Prostate gland (tissue), 2 donors: ENCODE measurements at regions not wholly inside any gene's neighbourhood (a gene's known extent, or its start where the extent isn't known, plus 50 kb on each side); places are given as distances from the start of the nearest gene placed in this dataset.
"Not testable (repeated sequence)": the region's sequence is repeated elsewhere in the genome, so short reads cannot be mapped to it uniquely, and the experiment has no call there.

Experiments used
- DNase-seq: peaks from one replicate; pipeline ENCODE4 v3.0.0-alpha.2; 2019; ENCODE audit warnings: low spot score
- H3K27ac ChIP-seq, 2 donors: fragments of 200-600 bp; sonication (generic); 2 replicates each; pipeline ENCODE4 v1.5.1; 2017 to 2019
- H3K27me3 ChIP-seq: fragments of 200-600 bp; sonication (generic); replicated peaks from 2 replicates; pipeline ENCODE4 v1.5.1; 2019; ENCODE audit not compliant: insufficient read depth
- H3K36me3 ChIP-seq, 2 donors: fragments of 200-600 bp; sonication (generic); 1 replicate in 1 of 2; 2 replicates in 1 of 2; pipeline versions ENCODE4 v1.5.1 to v1.8.1; 2017 to 2019
- H3K4me1 ChIP-seq: fragments of 200-600 bp; sonication (generic); replicated peaks from 2 replicates; pipeline ENCODE4 v1.5.1; 2019
- H3K4me3 ChIP-seq, 2 donors: fragments of 200-600 bp; sonication (generic); 2 replicates each; pipeline ENCODE4 v1.5.1; 2017 to 2019
- H3K9me3 ChIP-seq: fragments of 200-600 bp; sonication (generic); 2 replicates; pipeline ENCODE4 v1.5.1; 2017
- CTCF ChIP-seq, 4 experiments: fragments of 200-600 bp in 2 of 4; fragments of 450-650 bp in 2 of 4; sonication (generic) in 2 of 4; IDR thresholded peaks; 1 replicate in 3 of 4; 2 replicates in 1 of 4; pipeline ENCODE4 v1.5.1; 2016 to 2019; ENCODE audit warnings: antibody characterized with exemption in 4 of 4, mild to moderate bottlenecking in 2 of 4, moderate library complexity in 2 of 4
- POLR2A ChIP-seq: fragments of 450-650 bp; IDR thresholded peaks from one replicate; pipeline ENCODE4 v1.6.1; 2016; ENCODE audit warnings: antibody characterized with exemption, mild to moderate bottlenecking
- POLR2AphosphoS5 ChIP-seq: sonication (generic); formaldehyde crosslinking; IDR thresholded peaks from one replicate; pipeline ENCODE4 v1.6.1; 2017; ENCODE audit warnings: antibody characterized with exemption
- WGBS: methylation state at CpG from one replicate; pipeline ENCODE4 v1.1.5; 2018; 5-methylcytosine and 5-hydroxymethylcytosine counted together
- intact Hi-C: fragments of 100-400 bp; cut with DNase I; formaldehyde crosslinking; loops from one replicate; pipeline ENCODE4 v1.14.2; 2022

GRCh38 chr4:64747919-64748715 lies 338.9 kb upstream of the TECRL start:
- no peak for DNase-seq
- Histone ChIP-seq H3K4me1 (no peaks in the 10 kb centered on the region), H3K9me3 (no peaks in the 10 kb centered on the region), H3K27ac (no peak overlapping the region), H3K27me3 (no peaks in the 10 kb centered on the region), H3K36me3 (no peaks in the 10 kb centered on the region), H3K4me3 (no peak overlapping the region)
- intact Hi-C loops, result no loop called here
- no peak for TF ChIP-seq POLR2AphosphoS5
- TF ChIP-seq POLR2A, result no peak
- no peak for TF ChIP-seq CTCF (IDR thresholded peaks at IDR 0.05)
- WGBS, result 90% methylated on average over 13 of the region's 21 CpGs

GRCh38 chr4:64738240-64738639 lies 329.0 kb upstream of the TECRL start:
- intact Hi-C loops, result no loop called here
- Histone ChIP-seq H3K27me3 (no peaks in the 10 kb centered on the region), H3K4me1 (no peaks in the 10 kb centered on the region), H3K27ac (no peak overlapping the region), H3K9me3 (no peaks in the 10 kb centered on the region), H3K36me3 (no peaks in the 10 kb centered on the region), H3K4me3 (no peak overlapping the region)
- TF ChIP-seq CTCF (IDR thresholded peaks at IDR 0.05) (no peak), POLR2AphosphoS5 (no peak)
- no peak for DNase-seq
- 76% methylated on average over 3 of the region's 3 CpGs for WGBS

GRCh38 chr4:64737854-64738138 lies 328.5 kb upstream of the TECRL start:
- DNase-seq, H3K4me1 ChIP-seq, intact Hi-C loops, H3K4me3 ChIP-seq, H3K27ac ChIP-seq, H3K36me3 ChIP-seq, H3K9me3 ChIP-seq, H3K27me3 ChIP-seq: not testable (repeated sequence)
- WGBS, result 75% methylated on average over 2 of the region's 2 CpGs

- intact Hi-C loops, result no loop called here
- Histone ChIP-seq H3K36me3 (no peaks in the 10 kb centered on the region), H3K27ac (no peak overlapping the region), H3K9me3 (no peaks in the 10 kb centered on the region), H3K4me3 (no peak overlapping the region), H3K4me1 (no peaks in the 10 kb centered on the region), H3K27me3 (no peaks in the 10 kb centered on the region)
- TF ChIP-seq CTCF (IDR thresholded peaks at IDR 0.05) (no peak), POLR2AphosphoS5 (no peak), POLR2A (no peak)
- no peak for DNase-seq
- WGBS, result 73% methylated on average over 2 of the region's 2 CpGs
Measured at GRCh38 chr4:64737026-64737853, 328.0 kb upstream of the TECRL start.

GRCh38 chr4:64729561-64729960 lies 320.3 kb upstream of the TECRL start:
- Histone ChIP-seq H3K27me3 (no peaks in the 10 kb centered on the region), H3K36me3 (no peaks in the 10 kb centered on the region), H3K27ac (no peak overlapping the region), H3K4me3 (no peak overlapping the region), H3K4me1 (no peaks in the 10 kb centered on the region), H3K9me3 (no peaks in the 10 kb centered on the region)
- intact Hi-C loops, result no loop called here
- TF ChIP-seq POLR2A (no peak), POLR2AphosphoS5 (no peak), CTCF (IDR thresholded peaks at IDR 0.05) (no peak)
- WGBS, result 30% methylated on average over 4 of the region's 4 CpGs
- DNase-seq, result no peak
